Activated T-helper 9 cell treated with anti-CD3 and anti-CD28 coated beads, Interleukin-2, amount 50 U/mL, for 16 hours (primary cell): ENCODE measurements at regions not wholly inside any gene's neighbourhood (a gene's known extent, or its start where the extent isn't known, plus 50 kb on each side); places are given as distances from the start of the nearest gene placed in this dataset.
"Not testable (repeated sequence)": the region's sequence is repeated elsewhere in the genome, so short reads cannot be mapped to it uniquely, and the experiment has no call there.

Source experiments
- DNase-seq: peaks from one replicate; pipeline ENCODE4 v3.0.0-alpha.2; 2020; ENCODE audit warnings: low read depth

- no peak for DNase-seq
Measured at GRCh38 chr2:47964277-47964676, 58.0 kb upstream of the FBXO11 start.

DNA sequence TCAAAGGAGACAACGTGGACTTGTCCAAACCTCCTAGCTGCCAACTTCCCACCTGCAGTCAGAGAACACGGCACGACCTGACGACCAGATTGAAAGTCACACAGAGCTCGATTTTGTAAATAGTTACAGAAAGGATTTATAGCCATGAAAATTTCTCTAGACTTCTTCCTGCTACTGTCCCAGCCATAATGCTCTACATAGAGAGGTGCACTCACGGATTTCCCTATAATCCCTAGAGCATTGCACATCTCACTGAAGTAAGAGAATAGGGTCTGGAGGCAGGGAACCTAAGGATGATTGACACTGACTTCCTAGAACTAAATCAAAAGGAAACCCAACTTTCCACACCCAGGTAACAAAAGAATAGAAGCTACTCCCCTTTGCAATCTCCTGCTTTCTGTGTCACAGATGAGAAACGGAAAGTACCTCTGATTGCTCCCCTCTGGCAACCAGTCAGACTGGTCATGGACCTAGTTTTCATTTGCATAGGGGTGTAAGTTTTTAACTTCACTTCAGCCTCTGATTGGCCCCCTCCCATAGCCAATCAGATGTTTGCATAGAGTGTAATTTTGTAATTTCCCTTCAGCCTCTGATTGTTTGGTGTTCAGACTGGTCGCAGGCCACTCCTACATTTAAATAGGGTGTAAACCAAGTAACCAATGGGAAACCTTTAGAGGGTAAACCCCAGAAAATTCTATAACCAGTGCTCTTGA is 58.6 kb upstream of the FBXO11 start:
- DNase-seq: no peak

GRCh38 chr2:47976728-47977127 is 70.4 kb upstream of the FBXO11 start:
- DNase-seq: not testable (repeated sequence)

DNA sequence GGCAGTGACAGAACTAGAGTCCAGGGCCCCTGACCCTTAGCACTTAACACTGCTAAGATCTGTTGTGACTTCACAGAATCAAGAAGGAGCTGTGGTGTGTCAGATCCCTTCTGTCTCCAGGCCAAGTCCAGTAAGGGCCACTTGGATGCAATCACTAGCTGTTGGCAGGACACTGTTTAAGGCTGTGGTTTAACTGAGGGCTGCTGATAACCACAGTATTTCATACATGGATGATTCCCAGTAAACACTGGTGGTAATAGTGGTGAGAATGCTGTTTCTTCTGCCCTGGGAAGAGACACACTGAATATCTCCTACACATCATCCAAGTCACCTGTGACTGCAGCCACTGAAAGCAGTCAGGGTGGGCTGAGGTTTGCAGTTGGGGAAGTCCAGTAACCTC is 77.7 kb upstream of the FBXO11 start:
- no peak for DNase-seq

DNA sequence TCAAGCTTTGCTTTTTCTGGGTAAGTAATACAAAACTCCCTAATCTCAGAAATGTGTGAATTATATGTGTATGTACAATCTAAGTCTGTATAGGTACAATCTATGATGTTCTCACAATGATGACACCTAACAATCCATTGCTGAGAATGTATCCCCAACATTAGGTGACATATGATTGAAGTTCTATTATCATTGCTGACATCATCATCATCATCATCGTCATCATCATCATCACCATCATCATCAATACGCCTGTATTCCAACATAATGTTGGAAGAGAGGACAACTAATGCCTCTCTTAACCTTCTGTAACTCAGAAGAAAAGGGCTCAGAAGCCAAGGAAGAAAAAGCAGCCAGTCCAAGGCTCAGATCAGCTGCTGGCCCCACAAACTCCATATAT is 84.2 kb upstream of the FBXO11 start:
- DNase-seq: no peak

DNA sequence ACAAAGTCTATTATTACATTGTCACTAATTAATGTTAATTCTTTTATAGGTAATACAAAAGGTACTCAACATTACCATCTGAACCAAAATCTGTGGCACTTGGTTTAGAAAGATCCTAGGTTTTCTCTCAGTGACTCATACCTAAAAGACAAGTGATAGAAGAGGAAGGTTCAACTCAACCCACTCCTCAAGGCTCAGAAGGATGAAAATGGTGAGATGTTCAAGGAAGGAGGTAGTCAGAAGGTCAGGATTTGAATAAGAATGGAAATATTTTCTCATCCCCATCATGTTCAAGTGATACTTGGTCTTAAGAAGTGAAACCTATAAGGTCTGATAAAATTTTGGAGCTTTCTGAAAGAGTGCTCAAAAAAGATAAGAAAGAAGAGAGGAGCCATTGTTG is 86.4 kb upstream of the FBXO11 start:
- no peak for DNase-seq

GRCh38 chr2:47996808-47997207 is 90.5 kb upstream of the FBXO11 start:
- DNase-seq: no peak

DNA sequence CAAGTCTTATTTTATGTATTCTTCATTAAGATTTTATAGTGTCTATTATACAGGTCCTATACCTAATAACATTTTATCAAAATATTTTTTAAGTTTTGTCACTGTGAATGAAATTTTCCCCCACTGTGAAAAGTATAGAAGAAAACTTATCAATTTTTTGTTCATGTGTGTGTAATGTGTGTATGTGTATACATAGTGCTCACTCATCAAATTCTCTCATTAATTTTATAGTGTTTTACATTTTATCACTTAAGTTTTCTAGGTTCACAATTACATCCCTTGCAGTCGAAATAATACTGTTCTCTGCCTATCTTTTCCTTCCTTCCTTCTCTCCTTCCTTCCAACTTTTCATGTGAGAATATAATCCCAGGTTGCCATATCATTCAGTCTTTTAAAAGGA is 93.2 kb upstream of the FBXO11 start:
- DNase-seq: no peak

DNA sequence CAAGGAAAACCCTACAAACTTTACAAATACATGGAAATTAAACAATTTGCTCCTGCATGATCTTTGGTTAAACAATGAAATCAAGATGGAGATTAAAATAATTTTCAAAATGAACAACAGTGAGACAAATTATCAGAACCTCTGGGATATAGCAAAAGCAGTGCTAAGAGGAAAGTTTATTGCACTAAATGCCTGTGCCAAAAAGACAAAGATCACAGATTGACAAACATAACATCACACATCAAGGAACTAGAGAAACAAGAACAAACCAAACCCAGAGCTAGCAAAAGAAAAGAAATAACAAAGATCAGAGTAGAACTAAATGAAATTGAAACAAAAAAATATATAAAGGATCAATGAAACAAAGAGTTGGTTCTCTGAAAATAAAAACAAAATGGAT is 95.2 kb upstream of the FBXO11 start:
- DNase-seq: no peak

- no peak for DNase-seq
Measured at GRCh38 chr2:48006094-48006493, 99.8 kb upstream of the FBXO11 start.

GRCh38 chr2:48007699-48008268 is 101.5 kb upstream of the FBXO11 start:
- no peak for DNase-seq

GRCh38 chr2:48009256-48009655 is 103.0 kb upstream of the FBXO11 start:
- no peak for DNase-seq

DNA sequence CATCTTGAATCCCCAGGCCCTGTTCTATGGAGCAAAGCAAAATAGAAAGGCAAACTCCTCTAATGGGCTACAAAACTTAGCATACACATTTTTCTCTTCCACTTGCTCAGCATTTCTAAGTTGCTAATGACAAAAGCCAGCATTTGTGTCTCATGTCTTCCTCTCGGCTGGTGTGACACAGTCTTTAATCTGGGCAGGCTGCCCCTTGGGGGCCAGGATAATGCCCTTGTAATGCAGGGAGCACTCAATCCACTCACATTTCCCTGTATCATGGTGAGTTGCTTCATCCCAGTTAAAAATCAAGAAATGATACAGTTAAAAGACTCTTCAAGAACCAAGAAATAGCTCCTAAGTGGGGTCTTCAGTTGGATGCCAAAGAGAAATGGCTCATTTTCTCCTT is 109.1 kb upstream of the FBXO11 start:
- no peak for DNase-seq

GRCh38 chr2:48016225-48017019 is 110.1 kb upstream of the FBXO11 start:
- DNase-seq: no peak

GRCh38 chr2:48017136-48017535 is 110.8 kb upstream of the FBXO11 start:
- no peak for DNase-seq

DNA sequence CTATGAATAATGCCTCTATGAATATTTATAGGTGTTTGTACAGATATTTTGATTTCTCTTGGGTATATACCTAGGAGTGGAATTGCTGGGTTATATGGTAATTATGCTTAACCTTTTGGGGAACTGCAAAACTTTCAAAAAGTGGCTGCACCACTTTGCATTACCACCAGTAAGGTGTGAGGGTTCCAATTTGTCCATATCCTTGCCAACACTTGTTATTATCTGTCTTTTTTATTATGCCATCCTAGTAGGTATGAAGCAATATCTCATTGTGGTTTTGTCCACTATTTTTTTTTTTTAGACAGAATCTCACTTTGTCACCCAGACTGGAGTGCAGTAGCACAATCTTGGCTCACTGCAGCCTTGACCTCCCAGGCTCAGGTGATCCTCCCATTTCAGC is 112.2 kb upstream of the FBXO11 start:
- no peak for DNase-seq

- DNase-seq: no peak
Measured at GRCh38 chr2:48026865-48027264, 120.6 kb upstream of the FBXO11 start.

DNA sequence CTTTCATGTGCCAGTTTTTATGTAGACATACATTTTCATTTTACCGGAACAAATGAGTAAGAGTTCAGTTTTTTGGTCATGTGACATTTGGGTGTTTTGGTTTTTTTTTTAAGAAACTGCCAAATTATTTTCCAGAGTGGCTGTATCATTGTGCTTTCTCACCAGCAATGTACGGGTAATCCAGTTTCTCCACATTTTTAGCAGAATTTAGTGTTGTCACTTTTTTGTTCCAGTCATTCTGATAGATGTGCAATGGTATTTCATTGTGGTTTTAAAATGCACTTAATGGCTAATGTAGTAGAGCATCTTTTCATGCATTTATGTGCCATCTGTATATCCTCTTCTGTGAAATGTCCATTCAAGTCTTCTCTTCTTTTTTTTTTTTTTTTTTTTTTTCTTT is 126.5 kb upstream of the FBXO11 start:
- no peak for DNase-seq

GRCh38 chr2:48034295-48034694 is 128.0 kb upstream of the FBXO11 start:
- DNase-seq: no peak

DNA sequence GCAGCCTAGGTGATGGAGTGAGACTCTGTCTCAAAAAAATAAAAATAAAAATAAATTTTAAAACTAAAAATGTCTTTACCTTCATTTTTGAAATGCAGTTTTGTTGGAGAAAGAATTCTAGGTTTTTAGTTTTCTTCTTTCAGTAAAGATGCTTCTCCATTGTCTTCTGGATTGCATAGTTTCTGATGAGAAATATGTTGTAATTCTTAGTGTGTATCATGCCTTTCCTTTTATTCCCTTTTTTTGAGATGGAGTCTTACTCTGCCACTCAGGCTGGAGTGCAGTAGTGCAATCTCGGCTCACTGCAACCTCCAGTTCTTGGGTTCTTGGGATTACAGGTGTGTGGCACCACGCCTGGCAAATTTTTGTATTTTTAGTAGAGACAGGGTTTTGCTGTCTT is 130.0 kb upstream of the FBXO11 start:
- DNase-seq: no peak

DNA sequence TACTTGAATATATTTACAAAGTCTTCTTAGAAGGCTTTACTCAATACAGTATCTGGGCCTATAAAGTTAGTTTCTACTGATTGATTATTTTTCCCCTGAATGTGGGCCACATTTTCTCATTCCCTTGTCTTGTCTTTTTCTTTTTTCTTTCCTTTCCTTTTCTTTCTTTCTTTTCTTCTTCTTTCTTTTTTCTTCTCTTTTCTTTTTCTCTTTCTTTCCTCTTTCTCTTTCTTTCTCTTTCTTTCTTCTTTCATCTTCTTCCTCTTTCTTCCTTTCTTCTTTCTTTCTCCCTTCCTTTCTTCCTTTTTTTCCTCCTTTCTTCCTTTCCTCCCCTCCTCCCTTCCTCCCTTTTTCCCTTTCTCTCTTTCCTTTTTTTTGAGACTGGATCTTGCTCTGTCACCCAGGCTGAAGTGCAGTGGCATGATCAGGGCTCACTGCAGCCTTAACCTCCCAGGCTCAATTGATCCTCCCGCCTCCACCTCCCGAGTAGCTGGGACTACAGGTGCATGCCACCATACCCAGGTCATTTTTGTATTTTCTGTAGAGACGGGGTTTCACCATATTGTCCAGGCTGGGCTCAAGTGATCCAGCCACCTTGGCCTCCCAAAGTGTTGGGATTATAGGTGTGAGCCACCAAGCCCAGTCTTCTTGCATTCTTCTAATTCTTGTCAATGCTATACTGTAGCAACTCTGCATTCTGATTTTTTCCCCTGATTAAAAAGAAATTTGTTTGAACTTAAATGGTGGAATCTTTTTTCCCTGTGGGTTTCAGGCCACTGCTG is 133.1 kb upstream of the FBXO11 start:
- no peak for DNase-seq

GRCh38 chr2:48043131-48043700 is 136.9 kb upstream of the FBXO11 start:
- no peak for DNase-seq
